LHCN-M2 (cell line): ENCODE measurements at regions not wholly inside any gene's neighbourhood (a gene's known extent, or its start where the extent isn't known, plus 50 kb on each side); places are given as distances from the start of the nearest gene placed in this dataset.
"Not testable (repeated sequence)": the region's sequence is repeated elsewhere in the genome, so short reads cannot be mapped to it uniquely, and the experiment has no call there.

Source experiments
- DNase-seq: peaks from one replicate; pipeline ENCODE4 v3.0.0-alpha.2; 2012; ENCODE audit warnings: low read depth

- no peak for DNase-seq
Measured at GRCh38 chr2:7749895-7750559, 832.8 kb downstream of the RNF144A start.

- DNase-seq: no peak
Measured at GRCh38 chr2:7752291-7752690, 835.1 kb downstream of the RNF144A start.

DNA sequence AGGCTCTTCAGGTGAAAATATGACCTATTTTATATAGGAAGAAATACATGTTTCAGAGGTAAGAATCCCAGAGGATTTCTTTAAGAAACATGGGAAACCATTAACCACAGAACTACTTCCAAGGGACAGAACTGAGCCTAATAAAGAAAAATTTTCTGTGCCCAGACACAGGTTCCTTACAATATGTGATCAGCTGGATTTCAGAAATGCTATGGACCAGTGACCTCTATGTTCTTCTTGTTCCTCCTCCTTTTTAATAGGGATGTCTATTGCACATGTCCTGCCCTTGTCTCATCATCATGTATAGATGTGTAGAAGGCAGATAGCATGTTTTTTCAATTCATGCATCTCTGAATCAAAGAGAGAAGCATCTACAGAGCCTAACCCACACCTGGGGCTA lies 836.6 kb downstream of the RNF144A start:
- DNase-seq: no peak

DNA sequence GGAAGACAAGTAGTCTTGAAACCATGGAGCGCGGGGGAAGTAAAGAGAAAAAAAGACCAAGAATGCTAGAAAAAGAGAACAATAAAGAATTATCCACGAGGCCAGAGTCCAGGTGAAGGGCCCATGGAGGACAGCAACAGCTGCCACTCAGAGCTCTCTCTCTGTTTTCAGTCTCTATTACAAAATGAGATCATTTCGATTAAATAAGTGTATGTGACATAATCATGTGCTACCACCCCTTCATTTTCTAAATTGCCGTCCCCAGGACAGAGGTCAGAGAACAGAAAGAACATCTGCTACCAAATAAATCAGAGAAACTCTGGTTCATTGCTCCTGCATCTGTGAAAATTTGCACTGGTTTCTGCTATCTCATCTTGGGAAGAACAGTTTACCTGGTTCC lies 838.7 kb downstream of the RNF144A start:
- no peak for DNase-seq

DNA sequence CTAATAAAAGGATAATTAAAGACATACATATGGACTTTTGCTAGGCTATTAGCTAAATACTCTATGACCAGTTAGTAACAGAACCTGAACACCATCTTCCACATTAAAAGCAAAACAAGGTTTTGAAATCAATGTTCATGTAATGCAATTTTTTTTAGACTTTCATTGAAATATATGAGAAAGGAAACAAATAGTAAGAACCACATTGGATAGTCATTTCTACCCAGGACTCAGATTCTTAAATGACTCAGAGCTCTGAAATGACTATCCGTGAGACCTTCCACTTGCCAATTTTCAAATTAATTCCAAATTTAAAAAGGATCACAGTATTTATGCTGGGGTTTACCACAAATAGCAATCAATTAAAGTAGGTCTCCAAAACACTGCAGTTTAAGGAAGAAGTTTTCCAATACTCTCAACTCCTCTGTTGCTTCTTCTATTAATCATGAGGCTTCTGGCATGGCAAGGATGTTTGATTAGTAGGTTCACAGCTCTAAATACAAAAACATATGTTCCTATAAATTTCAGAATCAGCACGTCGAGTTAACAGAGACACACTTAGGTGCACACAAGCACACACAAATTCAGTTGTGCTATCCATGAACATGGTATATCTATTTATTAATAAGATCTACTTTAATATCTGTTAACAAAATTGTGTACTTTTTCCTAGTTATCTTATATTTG lies 841.0 kb downstream of the RNF144A start:
- DNase-seq: no peak

GRCh38 chr2:7759898-7760297 lies 842.7 kb downstream of the RNF144A start:
- DNase-seq: no peak

DNA sequence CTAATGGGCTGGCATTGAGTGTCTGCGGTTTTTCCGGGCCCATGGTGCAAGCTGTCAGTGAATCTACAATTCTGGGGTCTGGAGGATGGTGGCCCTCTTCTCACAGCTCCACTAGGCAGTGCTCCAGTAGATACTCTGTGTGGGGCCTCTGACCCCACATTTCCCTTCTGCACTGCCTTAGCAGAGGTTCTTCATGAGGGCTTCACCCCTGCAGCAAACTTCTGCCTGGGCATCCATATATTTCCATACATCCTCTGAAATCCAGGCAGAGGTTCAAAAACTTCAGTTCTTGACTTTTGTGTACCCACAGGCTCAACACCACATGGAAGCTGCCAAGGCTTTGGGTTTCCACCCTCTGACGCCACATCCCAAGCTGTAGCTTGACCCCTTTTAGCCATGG lies 846.2 kb downstream of the RNF144A start:
- not testable (repeated sequence) for DNase-seq

DNA sequence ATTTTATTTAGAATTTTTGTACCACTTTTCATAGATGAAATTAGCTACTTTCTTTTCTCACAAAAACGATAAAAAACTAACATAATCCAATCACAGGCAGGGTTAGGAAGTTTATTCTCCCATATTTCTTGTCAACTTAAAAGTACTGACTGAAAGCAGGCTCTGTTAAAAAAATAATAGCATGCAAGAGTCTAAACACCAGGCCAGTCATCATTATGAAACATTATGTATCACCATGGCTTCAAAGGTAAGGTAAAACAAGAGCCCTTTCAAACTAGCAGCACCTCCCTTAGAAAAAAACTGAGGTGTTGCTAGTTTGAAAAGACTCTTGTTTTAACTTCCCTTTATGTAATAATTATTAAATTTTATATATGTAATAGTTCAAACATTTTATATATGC lies 848.0 kb downstream of the RNF144A start:
- no peak for DNase-seq

DNA sequence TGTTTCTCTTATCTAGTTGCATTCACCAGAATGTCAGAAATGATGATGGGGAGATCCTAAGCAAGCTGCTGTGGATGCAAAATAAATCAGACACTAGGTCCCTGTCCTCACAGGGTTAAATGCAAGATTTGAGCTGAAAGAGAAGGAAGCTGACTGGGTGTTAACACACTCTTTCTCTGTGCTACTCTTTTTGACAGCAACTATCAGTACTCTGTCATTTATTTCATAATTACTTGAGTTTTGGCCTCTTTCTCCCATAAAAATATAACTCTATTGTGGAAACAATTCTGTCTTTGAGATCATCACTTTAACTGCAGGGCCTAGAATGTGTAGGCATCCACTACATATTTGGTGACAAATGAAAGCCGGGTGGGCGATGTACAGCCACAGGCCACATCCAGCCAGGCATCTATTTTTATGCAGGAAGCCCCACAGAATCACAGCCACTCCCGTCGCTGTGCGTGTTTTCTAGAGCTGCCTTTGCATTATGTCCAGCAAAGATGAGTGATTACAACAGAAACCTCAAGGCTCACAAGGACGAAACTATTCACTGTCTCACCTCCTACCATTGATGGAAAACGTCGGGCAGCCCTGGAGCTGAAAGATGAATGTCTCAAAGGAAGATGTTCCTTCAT lies 849.0 kb downstream of the RNF144A start:
- no peak for DNase-seq

DNA sequence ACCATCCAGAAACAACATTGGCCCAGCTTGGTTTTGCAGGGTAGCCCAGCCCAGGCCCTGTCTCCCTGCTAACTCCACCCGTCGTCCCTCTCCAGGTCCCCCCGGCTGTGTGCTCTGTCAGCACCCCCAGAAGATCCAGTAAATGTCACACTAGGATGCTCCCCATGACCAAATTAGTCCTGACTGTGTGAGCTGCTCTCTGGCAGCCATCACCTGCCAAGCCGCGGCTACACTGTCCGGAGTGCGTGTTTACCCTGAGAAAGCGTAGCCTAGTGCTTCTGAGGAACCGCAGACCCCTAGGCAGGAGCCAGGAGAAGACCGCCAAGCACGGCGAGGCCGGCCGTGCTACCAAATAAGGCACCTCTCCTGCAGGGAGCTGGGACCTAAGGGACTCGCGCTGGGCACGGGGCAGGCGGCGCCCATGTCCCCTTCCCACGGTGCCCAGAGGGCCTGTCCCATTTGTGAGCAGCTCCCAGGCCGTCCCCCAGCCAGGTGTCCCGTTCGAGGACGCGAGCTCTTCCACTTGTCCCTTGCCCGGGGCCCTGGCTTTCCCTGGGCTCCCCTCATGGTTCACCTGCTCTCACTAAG lies 849.9 kb downstream of the RNF144A start:
- no peak for DNase-seq

GRCh38 chr2:7767902-7768301 lies 850.7 kb downstream of the RNF144A start:
- DNase-seq: no peak

DNA sequence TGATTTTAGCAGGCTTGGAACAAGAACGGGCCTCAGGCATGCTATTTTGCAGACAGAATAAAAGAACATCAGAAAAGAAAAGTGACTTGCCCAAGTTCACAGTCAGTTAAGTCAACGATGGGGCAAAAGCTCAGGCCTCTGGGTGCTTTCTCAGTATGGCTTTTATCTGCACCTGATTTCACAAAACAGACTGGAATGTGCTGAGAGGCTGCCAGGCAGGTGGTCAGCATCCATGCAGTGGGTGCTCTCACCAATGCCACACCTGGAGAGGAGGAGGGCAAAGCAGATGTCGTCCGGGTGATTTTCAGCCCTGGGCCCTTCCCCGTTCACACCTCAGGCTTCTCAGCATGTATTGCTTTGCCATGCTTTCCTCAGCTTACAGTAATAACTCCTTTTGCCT lies 854.6 kb downstream of the RNF144A start:
- no peak for DNase-seq

- no peak for DNase-seq
Measured at GRCh38 chr2:7773362-7774360, 856.4 kb downstream of the RNF144A start.

DNA sequence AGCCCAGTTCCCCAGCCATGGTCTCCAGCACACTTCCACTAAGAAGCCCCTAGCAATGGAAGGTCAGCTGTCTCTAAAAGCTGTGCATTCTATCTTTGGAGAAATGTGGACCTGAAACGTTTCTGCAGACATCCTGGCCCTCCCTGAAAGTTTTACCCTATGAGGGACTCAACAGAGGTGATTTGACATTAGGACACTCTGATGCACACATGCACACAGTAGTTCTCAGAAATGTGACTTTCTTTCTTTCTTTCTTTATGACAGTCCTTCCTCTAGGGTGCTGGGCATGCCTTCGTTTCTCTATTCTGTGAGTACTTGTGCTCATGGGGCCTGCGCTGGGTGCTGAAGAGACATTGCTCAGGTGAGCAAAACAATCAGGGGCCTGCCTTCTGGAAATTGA lies 857.3 kb downstream of the RNF144A start:
- no peak for DNase-seq

DNA sequence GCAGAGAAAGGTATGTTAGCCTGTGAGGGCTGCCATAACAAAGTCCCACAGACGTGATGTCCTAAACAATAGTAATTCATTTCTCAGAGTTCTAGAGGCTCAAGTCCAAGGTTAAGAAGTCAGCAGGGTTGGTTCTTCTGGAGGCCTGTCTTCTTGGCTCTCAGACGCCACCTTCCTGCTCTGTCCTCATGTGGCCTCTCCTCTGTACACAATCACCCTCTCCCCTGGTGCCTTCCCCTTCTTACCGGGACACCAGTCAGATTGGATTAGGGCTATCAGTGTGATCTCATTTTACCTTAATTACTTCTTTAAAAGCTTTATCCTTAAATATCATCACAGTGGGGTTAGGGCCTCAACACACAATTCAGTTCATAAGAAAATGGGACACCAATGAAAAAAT lies 860.5 kb downstream of the RNF144A start:
- no peak for DNase-seq

GRCh38 chr2:7780321-7780720 lies 863.1 kb downstream of the RNF144A start:
- no peak for DNase-seq

DNA sequence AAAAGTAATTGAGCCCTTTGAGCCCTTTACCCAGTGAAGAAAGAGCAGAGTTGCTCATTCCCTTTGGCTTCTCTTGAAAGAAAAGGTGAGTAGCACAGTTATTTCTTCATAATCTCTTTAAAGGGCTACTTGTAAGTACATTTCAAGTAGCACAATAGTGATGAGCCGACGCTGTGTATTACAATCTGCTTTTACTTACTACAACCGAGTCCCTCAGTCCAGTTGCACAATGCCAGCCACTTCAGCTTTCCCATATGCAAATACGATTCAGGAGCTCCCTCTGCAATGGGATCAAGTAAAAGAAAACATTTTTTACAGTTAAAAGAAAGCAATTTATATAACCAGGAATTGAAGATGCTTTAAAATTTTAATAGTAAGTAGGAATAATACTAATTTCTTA lies 868.5 kb downstream of the RNF144A start:
- no peak for DNase-seq

- no peak for DNase-seq
Measured at GRCh38 chr2:7788736-7789135, 871.5 kb downstream of the RNF144A start.

- DNase-seq: no peak
Measured at GRCh38 chr2:7792031-7792651, 874.9 kb downstream of the RNF144A start.

DNA sequence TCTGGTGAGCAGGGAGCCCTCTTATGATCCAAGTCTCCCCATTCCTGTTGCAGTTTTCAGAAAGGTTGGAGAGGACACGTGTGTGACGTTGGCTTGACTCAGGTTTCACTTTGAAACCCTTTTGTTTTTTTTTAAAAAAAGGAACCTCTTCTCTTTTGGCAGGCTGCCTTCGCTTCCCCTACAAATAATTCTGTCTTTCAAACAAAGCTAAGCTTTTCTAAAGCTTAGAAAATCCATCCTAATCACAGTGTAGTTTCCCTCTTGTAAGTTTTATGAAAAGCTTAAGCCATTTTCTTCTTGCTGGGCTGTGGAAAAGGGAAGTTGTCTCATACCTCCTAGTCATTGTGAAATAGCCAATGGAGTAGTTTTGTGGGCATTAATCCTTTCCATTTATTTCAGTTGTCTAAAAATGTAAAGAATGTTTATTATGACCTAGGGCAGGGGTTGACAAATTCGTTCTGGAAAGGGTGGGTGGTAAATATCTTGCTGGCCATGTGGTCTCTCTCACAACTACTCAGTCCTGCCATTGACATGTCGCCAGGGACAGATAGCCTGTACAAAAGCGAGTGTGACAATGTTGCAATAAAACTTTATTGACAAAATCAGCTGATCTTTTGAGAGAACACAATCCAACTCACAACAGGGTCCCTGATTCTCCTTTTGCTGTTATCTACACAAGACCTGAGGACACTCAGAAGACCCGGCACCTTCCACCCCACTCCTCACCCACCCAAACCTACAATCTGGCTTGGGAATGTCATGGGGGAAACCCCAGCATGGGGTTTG lies 878.8 kb downstream of the RNF144A start:
- DNase-seq: no peak
